CD4-positive, alpha-beta T cell treated with Interleukin-6 for 4 hours (primary cell): ENCODE measurements at regions not wholly inside any gene's neighbourhood (a gene's known extent, or its start where the extent isn't known, plus 50 kb on each side); places are given as distances from the start of the nearest gene placed in this dataset.

Experiments
- DNase-seq: peaks from one replicate; pipeline ENCODE4 v3.0.0-alpha.2; 2020; ENCODE audit warnings: mixed read lengths

GRCh38 chr20:51917886-51918535 lies 115.7 kb upstream of the SALL4 start:
- no peak for DNase-seq

- DNase-seq, result no peak
These were observed 113.9 kb upstream of the SALL4 start for GRCh38 chr20:51916244-51916643.

GRCh38 chr20:51914758-51915157 lies 112.4 kb upstream of the SALL4 start:
- DNase-seq, result no peak

- DNase-seq, result no peak
These were observed 108.2 kb upstream of the SALL4 start for GRCh38 chr20:51910321-51911050.

GRCh38 chr20:51906679-51907078 lies 104.4 kb upstream of the SALL4 start:
- DNase-seq, result no peak

- no peak for DNase-seq
These were observed 103.7 kb upstream of the SALL4 start for GRCh38 chr20:51906049-51906448.

- DNase-seq, result no peak
These were observed 100.6 kb upstream of the SALL4 start for GRCh38 chr20:51902933-51903332.

- no peak for DNase-seq
These were observed 98.1 kb upstream of the SALL4 start for GRCh38 chr20:51900443-51900842.

GRCh38 chr20:51899674-51900073 lies 97.4 kb upstream of the SALL4 start:
- no peak for DNase-seq

- DNase-seq, result no peak
These were observed 96.5 kb upstream of the SALL4 start for GRCh38 chr20:51898788-51899187.

GRCh38 chr20:51894619-51895018 lies 92.3 kb upstream of the SALL4 start:
- no peak for DNase-seq

GRCh38 chr20:51894201-51894600 lies 91.9 kb upstream of the SALL4 start:
- no peak for DNase-seq

- DNase-seq, result no peak
These were observed 91.4 kb upstream of the SALL4 start for GRCh38 chr20:51893723-51894122.

GRCh38 chr20:51890003-51890402 lies 87.7 kb upstream of the SALL4 start:
- DNase-seq, result no peak

- DNase-seq, result no peak
These were observed 87.1 kb upstream of the SALL4 start for GRCh38 chr20:51889466-51889865.

GRCh38 chr20:51888291-51888690 lies 86.0 kb upstream of the SALL4 start:
- DNase-seq, result no peak

- no peak for DNase-seq
These were observed 84.7 kb upstream of the SALL4 start for GRCh38 chr20:51886891-51887608.

- DNase-seq, result no peak
These were observed 84.0 kb upstream of the SALL4 start for GRCh38 chr20:51886341-51886740.

- no peak for DNase-seq
These were observed 82.2 kb upstream of the SALL4 start for GRCh38 chr20:51884561-51884960.

- no peak for DNase-seq
These were observed 77.9 kb upstream of the SALL4 start for GRCh38 chr20:51880188-51880587.

- DNase-seq, result no peak
These were observed 74.1 kb upstream of the SALL4 start for GRCh38 chr20:51876313-51876940.

GRCh38 chr20:51873652-51874051 lies 71.3 kb upstream of the SALL4 start:
- no peak for DNase-seq

- DNase-seq, result no peak
These were observed 69.6 kb upstream of the SALL4 start for GRCh38 chr20:51871943-51872342.

GRCh38 chr20:51869002-51869401 lies 66.7 kb upstream of the SALL4 start:
- DNase-seq, result no peak
